ENCODE measurements at regions not wholly inside any gene's neighbourhood (a gene's known extent, or its start where the extent isn't known, plus 50 kb on each side); places are given as distances from the start of the nearest gene placed in this dataset.

DNA sequence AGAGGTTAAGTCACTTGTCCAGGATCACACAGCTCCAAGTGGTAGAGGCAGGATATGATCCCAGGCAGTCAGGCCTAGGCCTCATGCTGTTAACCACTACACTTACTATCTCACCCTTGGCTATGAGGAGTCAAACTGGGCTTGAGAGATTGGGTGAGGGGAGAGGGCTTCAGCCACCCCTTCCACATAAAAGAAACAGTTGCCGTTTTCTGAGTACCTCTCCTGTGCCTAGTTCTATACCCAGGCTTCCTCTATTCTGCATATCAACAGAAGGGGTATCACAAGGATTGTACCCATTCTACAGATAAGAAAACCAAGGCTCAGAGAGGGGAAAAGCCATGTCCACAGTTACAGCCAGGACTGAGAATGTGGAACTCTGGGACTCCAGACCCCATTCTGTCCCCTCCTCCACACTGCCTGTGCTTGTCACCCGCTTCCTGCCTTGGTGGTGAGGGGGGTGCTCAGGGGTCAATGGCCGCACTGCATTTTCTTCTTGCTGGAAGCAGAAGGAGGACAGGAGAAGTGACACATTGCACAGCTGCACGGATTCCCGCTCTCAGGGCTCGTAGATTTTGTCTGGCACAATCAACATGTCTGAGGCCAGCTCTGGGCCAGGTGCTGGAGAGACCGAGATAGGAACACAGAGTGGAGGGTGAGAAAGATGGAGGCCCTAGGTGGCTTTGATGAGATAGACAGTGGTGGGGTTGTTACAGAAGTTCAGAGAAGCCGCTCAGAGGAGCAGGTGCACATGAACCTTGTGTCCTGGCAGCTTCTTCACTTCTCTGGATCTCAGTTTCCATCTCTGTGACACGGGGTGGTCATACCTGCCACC, 108.4 kb upstream of the PTPN1 start:
- no peaks in the 10 kb centered on the region for H3K27me3 ChIP-seq (ENCODE audit: control insufficient read depth, insufficient read depth)
- peak overlapping the region; percentile 55 for H3K27ac ChIP-seq (ENCODE audit: low read length)
- intact Hi-C loops (cut with DNase I), result loop anchor here in 1 of 4 donors (10.0 kb wide), 1 partner anchor 53 kb away; no protein-coding TSS in a partner anchor
- DNase-seq (no peak), ATAC-seq (no peak)
- H3K9me3 ChIP-seq (ENCODE audit: control insufficient read depth, low read length), result no peaks in the 10 kb centered on the region
- H3K4me3 ChIP-seq (ENCODE audit: low read length), result no peak overlapping the region
- WGBS, result 80% methylated on average over 9 of the region's 9 CpGs
- peaks cover 22% of the 10 kb centered on the region for H3K4me1 ChIP-seq (ENCODE audit: control insufficient read depth, insufficient read depth, low read length)

DNA sequence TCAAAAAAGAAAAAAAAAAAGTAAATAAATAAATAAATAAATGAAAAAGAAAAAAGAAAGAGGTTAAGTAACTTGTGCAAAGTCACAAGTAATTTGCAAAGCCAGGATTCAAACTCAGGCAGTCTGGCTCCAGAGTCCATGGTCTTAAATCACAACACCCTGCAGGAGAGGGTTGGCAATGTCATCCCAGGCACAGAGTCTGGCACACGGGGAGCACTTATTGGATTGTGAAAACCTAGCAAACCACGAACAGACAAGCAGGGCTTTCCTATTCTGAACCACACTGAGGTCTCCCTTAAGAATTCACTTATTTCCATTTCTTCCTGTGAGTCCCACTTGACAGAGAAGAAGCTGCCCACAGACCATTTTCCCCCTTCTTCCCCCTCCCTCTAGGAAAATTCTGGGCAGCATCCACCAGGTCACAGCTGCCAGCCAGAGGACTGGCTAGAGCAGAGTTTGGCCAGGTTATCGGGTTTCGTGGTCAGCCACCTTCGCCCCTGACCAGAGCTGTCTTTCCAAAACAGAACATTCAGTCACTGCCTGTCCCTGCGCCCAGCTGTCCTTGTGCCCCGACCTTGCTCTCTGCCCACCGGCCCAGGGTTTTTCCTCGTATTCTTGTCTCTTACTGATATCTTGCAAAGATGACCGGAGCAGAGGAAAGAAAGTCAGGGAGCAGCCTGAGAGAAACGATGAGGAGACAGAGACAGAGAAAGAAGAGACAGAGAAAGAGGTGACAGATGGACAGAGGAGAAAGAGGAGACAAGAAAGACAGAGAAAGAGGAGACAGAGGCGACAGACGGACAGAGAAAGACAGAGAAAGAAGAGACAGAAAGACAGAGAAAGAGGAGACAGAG, 106.4 kb upstream of the PTPN1 start:
- no peaks in the 10 kb centered on the region for H3K27me3 ChIP-seq (ENCODE audit: control insufficient read depth, insufficient read depth)
- no peak for ATAC-seq
- H3K4me3 ChIP-seq (ENCODE audit: low read length), result no peak overlapping the region
- WGBS, result 53% methylated on average over 13 of the region's 13 CpGs
- H3K9me3 ChIP-seq (ENCODE audit: control insufficient read depth, low read length), result no peaks in the 10 kb centered on the region
- DNase-seq, result peak in 1 of 3 donors; percentile 64
- peak overlapping the region; percentile 42 for H3K27ac ChIP-seq (ENCODE audit: low read length)
- H3K4me1 ChIP-seq (ENCODE audit: control insufficient read depth, insufficient read depth, low read length), result peaks cover 26% of the 10 kb centered on the region
- intact Hi-C loops (cut with DNase I), result loop anchor here in 1 of 4 donors (10.0 kb wide), 1 partner anchor 51 kb away; no protein-coding TSS in a partner anchor

DNA sequence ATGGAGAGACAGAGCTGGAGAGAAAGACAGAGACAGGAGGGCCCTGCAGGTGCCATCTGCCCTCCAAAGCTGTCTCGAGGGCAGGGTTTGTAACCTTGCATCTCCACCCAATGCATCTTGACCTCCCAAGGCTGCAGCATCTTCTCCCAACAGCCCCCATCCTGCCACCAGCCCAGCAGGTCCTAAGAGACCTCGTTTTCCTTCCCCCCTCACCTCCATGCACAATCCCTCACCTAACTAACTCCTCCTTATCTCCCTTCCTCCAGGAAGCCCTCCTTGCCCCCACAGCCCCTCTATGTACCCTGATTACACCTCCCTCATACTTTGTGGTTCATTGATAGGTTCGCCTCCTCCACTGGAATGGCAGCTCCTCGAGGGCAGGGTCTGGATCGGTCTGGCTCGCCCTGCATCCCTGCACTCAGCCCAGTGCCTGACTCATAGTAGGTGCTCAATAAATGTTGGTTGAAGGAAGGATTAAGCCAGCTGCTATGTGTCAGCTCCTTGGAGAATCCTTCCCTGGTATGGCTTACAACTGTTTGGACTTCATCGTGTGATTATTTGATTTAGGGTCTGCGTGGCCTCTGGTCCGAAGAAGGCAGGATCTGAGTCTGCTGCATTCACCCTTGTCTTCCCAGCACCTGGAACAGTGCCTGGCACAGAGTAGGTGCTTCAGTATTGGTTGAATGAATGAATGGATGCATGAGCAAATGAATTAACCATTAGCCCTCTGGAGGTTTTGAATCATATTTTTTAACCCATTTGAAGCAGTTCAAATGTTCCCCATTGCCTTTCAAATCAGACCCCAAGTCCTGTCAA, 105.6 kb upstream of the PTPN1 start:
- H3K9me3 ChIP-seq (ENCODE audit: control insufficient read depth, low read length), result no peaks in the 10 kb centered on the region
- H3K27me3 ChIP-seq (ENCODE audit: control insufficient read depth, insufficient read depth), result no peaks in the 10 kb centered on the region
- no peak overlapping the region for H3K27ac ChIP-seq (ENCODE audit: low read length)
- ATAC-seq, result no peak
- no peak overlapping the region for H3K4me3 ChIP-seq (ENCODE audit: low read length)
- 83% methylated on average over 9 of the region's 9 CpGs for WGBS
- peaks cover 27% of the 10 kb centered on the region for H3K4me1 ChIP-seq (ENCODE audit: control insufficient read depth, insufficient read depth, low read length)
- DNase-seq, result no peak
- intact Hi-C loops (cut with DNase I), result loop anchor here in 1 of 4 donors (10.0 kb wide), 1 partner anchor 50 kb away; no protein-coding TSS in a partner anchor

GRCh38 chr20:50405235-50405914, 104.8 kb upstream of the PTPN1 start:
- H3K27ac ChIP-seq (ENCODE audit: low read length), result peak overlapping the region; percentile 25
- WGBS, result 63% methylated on average over 10 of the region's 10 CpGs
- H3K4me1 ChIP-seq (ENCODE audit: control insufficient read depth, insufficient read depth, low read length), result peaks cover 24% of the 10 kb centered on the region
- intact Hi-C loops (cut with DNase I), result loop anchor here in 1 of 4 donors (10.0 kb wide), 1 partner anchor 49 kb away; no protein-coding TSS in a partner anchor
- ATAC-seq, result peak; percentile 68 to 77
- no peak overlapping the region for H3K4me3 ChIP-seq (ENCODE audit: low read length)
- peak; percentile 46 to 81 (median 76) for DNase-seq
- no peaks in the 10 kb centered on the region for H3K9me3 ChIP-seq (ENCODE audit: control insufficient read depth, low read length)
- H3K27me3 ChIP-seq (ENCODE audit: control insufficient read depth, insufficient read depth), result no peaks in the 10 kb centered on the region

DNA sequence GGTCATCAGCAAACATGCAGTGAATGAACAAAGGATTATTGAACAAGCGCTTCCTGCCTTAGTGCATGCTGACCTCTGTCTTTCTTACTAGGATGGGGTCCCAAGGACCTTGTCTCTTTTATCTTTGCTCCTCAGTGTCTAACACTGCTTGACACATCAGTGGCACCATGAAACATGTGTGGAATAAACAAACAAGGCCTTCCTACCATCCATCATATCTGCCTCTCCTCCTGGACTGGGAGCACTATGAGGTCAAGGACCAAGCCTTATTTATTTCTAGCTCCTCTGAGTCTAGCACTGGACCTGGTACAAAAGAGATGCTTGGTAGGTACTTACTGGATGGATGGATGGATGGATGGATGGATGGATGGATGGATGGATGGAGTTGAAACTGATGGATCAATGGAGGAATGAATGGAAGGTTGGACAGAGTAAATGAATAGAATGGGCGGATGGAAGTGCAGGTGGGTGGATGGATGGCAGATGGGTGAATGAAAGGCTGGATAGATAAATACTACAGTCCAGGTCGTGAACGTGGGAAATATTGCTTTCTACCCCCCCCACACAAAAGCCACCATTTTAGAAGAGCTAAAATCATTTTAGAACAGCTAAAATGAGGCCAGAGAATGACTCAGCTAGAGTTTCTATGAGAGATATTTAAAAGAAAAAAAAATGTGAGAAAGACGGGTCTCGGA, 104.1 kb upstream of the PTPN1 start:
- DNase-seq, result no peak
- no peak overlapping the region for H3K4me3 ChIP-seq (ENCODE audit: low read length)
- intact Hi-C loops (cut with DNase I), result loop anchor here in 1 of 4 donors (10.0 kb wide), 1 partner anchor 49 kb away; no protein-coding TSS in a partner anchor
- peak overlapping the region; percentile 25 for H3K27ac ChIP-seq (ENCODE audit: low read length)
- ATAC-seq, result no peak
- peaks cover 22% of the 10 kb centered on the region for H3K4me1 ChIP-seq (ENCODE audit: control insufficient read depth, insufficient read depth, low read length)
- WGBS, result 76% methylated on average over 6 of the region's 6 CpGs
- H3K9me3 ChIP-seq (ENCODE audit: control insufficient read depth, low read length), result no peaks in the 10 kb centered on the region
- no peaks in the 10 kb centered on the region for H3K27me3 ChIP-seq (ENCODE audit: control insufficient read depth, insufficient read depth)

DNA sequence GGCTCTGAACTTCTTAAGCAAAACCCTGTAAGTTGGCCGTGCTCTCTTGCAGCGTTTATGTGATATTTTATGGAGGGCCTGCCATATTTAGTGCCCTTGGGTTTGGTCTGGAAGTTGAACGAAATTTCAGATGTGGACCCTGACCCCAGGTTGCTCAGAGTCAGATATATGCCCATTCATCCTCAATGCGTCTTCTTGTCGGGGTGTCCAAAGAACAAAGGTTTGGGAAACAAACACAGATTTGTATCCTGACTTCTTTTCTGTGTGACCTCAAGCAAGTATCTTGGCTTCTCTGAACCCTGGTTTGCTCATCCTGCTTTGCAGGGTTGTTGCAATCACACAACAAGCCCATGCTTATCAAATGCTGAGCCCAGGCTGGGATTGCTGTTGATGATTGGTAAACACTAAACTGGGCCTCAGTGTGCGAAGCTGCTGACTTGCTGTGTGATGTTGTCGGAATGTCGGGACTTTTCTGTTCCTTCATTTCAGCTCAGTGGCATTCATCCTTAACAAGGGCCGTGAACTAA, 103.5 kb upstream of the PTPN1 start:
- no peak for ATAC-seq
- intact Hi-C loops (cut with DNase I), result loop anchor here in 1 of 4 donors (10.0 kb wide), 1 partner anchor 48 kb away; no protein-coding TSS in a partner anchor
- 78% methylated on average over 9 of the region's 9 CpGs for WGBS
- DNase-seq, result peak in 1 of 3 donors; percentile 40
- Histone ChIP-seq H3K4me1 (ENCODE audit: control insufficient read depth, insufficient read depth, low read length) (peaks cover 22% of the 10 kb centered on the region), H3K9me3 (ENCODE audit: control insufficient read depth, low read length) (no peaks in the 10 kb centered on the region), H3K4me3 (ENCODE audit: low read length) (no peak overlapping the region), H3K27me3 (ENCODE audit: control insufficient read depth, insufficient read depth) (no peaks in the 10 kb centered on the region), H3K27ac (ENCODE audit: low read length) (peak overlapping the region; percentile 55)

DNA sequence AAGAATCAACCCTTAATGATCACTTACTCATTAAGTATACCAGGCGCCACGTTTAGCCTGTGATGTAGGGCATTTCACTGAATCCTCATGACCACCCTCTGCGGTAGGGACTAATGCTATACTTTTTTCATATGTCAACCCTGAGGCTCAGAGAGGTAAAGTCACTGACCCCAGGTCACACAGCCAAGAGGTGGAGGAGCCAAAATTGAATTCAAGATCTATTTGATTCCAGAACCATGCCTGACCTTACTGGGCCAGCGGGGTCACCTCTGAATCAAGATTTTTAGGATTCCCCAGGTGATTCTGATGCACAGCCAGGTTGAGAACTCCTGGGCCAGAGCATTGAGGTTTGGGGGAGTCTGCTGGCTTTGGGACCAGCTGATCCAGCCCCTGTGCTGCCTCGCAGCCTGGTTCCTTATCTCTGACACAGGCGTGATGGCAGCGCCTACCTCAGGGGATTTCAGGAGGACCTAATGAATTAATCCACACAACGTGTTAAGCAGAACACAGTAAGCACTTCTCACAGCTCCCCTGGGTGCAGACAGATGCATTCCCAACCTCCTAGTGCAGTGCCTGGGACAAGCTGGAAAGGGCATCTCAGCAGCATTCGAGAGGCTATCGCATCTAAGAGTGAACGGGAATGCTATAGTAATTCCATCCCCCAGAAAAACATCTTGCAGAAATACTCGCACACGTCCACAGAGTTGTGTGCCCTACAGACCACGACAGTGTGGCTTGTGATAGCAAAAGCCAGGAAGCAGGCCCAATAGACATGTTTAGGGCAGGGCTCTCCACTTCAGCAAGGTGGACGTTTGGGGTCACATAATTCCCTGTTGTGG, 101.4 kb upstream of the PTPN1 start:
- peak in 1 of 3 donors; percentile 61 for DNase-seq
- ATAC-seq, result peak; percentile 6 to 11
- intact Hi-C loops (cut with DNase I), result loop anchor here in 1 of 4 donors (10.0 kb wide), 1 partner anchor 46 kb away; no protein-coding TSS in a partner anchor
- Histone ChIP-seq H3K27me3 (ENCODE audit: control insufficient read depth, insufficient read depth) (no peaks in the 10 kb centered on the region), H3K27ac (ENCODE audit: low read length) (peak overlapping the region; percentile 77), H3K4me1 (ENCODE audit: control insufficient read depth, insufficient read depth, low read length) (peaks cover 22% of the 10 kb centered on the region), H3K4me3 (ENCODE audit: low read length) (no peak overlapping the region), H3K9me3 (ENCODE audit: control insufficient read depth, low read length) (no peaks in the 10 kb centered on the region)
- 55% methylated on average over 15 of the region's 15 CpGs for WGBS

- 38% methylated on average over 3 of the region's 3 CpGs for WGBS
- DNase-seq (peak in 2 of 3 donors; percentile 37 to 74), ATAC-seq (peak; percentile 30 to 60)
- Histone ChIP-seq H3K4me1 (ENCODE audit: control insufficient read depth, insufficient read depth, low read length) (peaks cover 19% of the 10 kb centered on the region), H3K27ac (ENCODE audit: low read length) (peak overlapping the region; percentile 77), H3K27me3 (ENCODE audit: control insufficient read depth, insufficient read depth) (no peaks in the 10 kb centered on the region), H3K4me3 (ENCODE audit: low read length) (no peak overlapping the region), H3K9me3 (ENCODE audit: control insufficient read depth, low read length) (no peaks in the 10 kb centered on the region)
- intact Hi-C loops (cut with DNase I), result loop anchor here in 1 of 4 donors (10.0 kb wide), 1 partner anchor 45 kb away; no protein-coding TSS in a partner anchor
Measured at GRCh38 chr20:50409495-50409894, 100.7 kb upstream of the PTPN1 start.

DNA sequence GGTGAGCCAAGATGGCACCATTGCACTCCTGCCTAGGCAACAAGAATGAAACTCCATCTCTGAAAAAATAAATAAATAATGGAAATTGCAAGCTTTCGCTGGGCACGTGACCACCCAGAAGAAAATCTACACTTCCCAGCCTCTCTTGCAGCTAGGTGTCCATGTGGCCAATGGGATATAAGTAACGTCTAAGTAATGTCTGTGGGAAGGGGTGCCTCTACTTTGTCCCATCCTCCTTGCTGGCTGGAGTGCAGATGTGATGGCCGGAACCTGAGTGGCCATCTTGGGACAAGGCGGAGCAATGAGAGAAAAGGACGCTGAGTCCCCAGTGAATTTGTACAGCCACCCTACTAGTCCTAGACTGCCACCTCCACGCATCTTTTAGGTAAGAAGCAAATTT, 99.8 kb upstream of the PTPN1 start:
- intact Hi-C loops (cut with DNase I), result no loop called here
- ATAC-seq (no peak), DNase-seq (no peak)
- Histone ChIP-seq H3K4me3 (ENCODE audit: low read length) (no peak overlapping the region), H3K4me1 (ENCODE audit: control insufficient read depth, insufficient read depth, low read length) (peaks cover 22% of the 10 kb centered on the region), H3K27me3 (ENCODE audit: control insufficient read depth, insufficient read depth) (no peaks in the 10 kb centered on the region), H3K27ac (ENCODE audit: low read length) (no peak overlapping the region), H3K9me3 (ENCODE audit: control insufficient read depth, low read length) (no peaks in the 10 kb centered on the region)
- WGBS, result 95% methylated on average over 7 of the region's 7 CpGs
